ENCODE measurements at regions not wholly inside any gene's neighbourhood (a gene's known extent, or its start where the extent isn't known, plus 50 kb on each side); places are given as distances from the start of the nearest gene placed in this dataset.

DNA sequence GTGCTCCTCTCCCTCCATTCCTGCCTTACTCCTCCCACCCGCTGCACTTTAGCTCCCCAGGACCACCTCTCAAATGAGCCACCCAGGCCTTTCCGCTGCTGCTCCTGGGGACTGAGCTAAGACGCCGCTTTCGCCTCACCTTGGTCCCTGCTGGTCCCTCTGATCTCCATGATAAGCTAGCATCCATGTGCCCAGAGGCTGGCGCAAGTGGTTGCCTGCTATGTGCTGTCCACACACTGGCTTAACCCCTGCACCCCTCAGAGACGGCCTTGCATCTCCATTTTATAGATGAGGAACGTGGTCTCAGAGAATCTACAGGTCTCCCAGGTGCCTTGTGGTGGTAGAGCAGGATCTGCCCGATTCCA is 160.1 kb upstream of the PMEPA1 start:
- TF ChIP-seq POLR2A (IDR thresholded peaks at IDR 0.05) = no peak
- TF ChIP-seq, protein P1, sequence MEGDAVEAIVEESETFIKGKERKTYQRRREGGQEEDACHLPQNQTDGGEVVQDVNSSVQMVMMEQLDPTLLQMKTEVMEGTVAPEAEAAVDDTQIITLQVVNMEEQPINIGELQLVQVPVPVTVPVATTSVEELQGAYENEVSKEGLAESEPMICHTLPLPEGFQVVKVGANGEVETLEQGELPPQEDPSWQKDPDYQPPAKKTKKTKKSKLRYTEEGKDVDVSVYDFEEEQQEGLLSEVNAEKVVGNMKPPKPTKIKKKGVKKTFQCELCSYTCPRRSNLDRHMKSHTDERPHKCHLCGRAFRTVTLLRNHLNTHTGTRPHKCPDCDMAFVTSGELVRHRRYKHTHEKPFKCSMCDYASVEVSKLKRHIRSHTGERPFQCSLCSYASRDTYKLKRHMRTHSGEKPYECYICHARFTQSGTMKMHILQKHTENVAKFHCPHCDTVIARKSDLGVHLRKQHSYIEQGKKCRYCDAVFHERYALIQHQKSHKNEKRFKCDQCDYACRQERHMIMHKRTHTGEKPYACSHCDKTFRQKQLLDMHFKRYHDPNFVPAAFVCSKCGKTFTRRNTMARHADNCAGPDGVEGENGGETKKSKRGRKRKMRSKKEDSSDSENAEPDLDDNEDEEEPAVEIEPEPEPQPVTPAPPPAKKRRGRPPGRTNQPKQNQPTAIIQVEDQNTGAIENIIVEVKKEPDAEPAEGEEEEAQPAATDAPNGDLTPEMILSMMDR (IDR thresholded peaks at IDR 0.05 in 4 of 5, conservative IDR thresholded peaks at IDR 0.05 in 1 of 5) = no peak
